ENCODE measurements at regions not wholly inside any gene's neighbourhood (a gene's known extent, or its start where the extent isn't known, plus 50 kb on each side); places are given as distances from the start of the nearest gene placed in this dataset.
A peak's percentile ranks its signal among the peaks of the same experiment; 100 is the strongest.

GRCh38 chr5:87877023-87877422, 391.6 kb downstream of the TMEM161B start:
- no peak for DNase-seq

GRCh38 chr5:87876616-87877015, 392.0 kb downstream of the TMEM161B start:
- no peak for DNase-seq

GRCh38 chr5:87872986-87873385, 395.7 kb downstream of the TMEM161B start:
- no peak for DNase-seq

- DNase-seq, result no peak
Measured at GRCh38 chr5:87868792-87869191, 399.9 kb downstream of the TMEM161B start.

GRCh38 chr5:87867281-87867680, 401.4 kb downstream of the TMEM161B start:
- DNase-seq, result peak in 5 of 56 donors; percentile 0 to 8 (median 3)

GRCh38 chr5:87853541-87853940, 415.1 kb downstream of the TMEM161B start:
- no peak for DNase-seq

- no peak for DNase-seq
Measured at GRCh38 chr5:87851603-87852002, 417.0 kb downstream of the TMEM161B start.

- no peak for DNase-seq
Measured at GRCh38 chr5:87850843-87851242, 417.8 kb downstream of the TMEM161B start.

GRCh38 chr5:87845734-87846133, 422.9 kb downstream of the TMEM161B start:
- DNase-seq, result no peak

- no peak for DNase-seq
Measured at GRCh38 chr5:87844866-87845265, 423.8 kb downstream of the TMEM161B start.

GRCh38 chr5:87844449-87844848, 424.2 kb downstream of the TMEM161B start:
- DNase-seq, result no peak

- DNase-seq, result no peak
Measured at GRCh38 chr5:87836696-87837095, 424.0 kb upstream of the CCNH start.

- no peak for DNase-seq
Measured at GRCh38 chr5:87831499-87831898, 418.8 kb upstream of the CCNH start.

GRCh38 chr5:87829217-87829551, 416.5 kb upstream of the CCNH start:
- DNase-seq, result peak in 4 of 56 donors; percentile 1 to 42 (median 8)

GRCh38 chr5:87828545-87829216, 416.0 kb upstream of the CCNH start:
- no peak for DNase-seq

GRCh38 chr5:87827539-87827938, 414.8 kb upstream of the CCNH start:
- no peak for DNase-seq

- no peak for DNase-seq
Measured at GRCh38 chr5:87826507-87826906, 413.8 kb upstream of the CCNH start.

- DNase-seq, result no peak
Measured at GRCh38 chr5:87825583-87825982, 412.9 kb upstream of the CCNH start.

- DNase-seq, result no peak
Measured at GRCh38 chr5:87807783-87808182, 395.1 kb upstream of the CCNH start.

GRCh38 chr5:87803352-87803751, 390.6 kb upstream of the CCNH start:
- DNase-seq, result no peak

- no peak for DNase-seq
Measured at GRCh38 chr5:87791869-87792268, 379.1 kb upstream of the CCNH start.

- no peak for DNase-seq
Measured at GRCh38 chr5:87788416-87788815, 375.7 kb upstream of the CCNH start.

- no peak for DNase-seq
Measured at GRCh38 chr5:87787625-87788256, 375.0 kb upstream of the CCNH start.

- no peak for DNase-seq
Measured at GRCh38 chr5:87787086-87787485, 374.4 kb upstream of the CCNH start.

Measured in amygdala (tissue), 56 donors.